ENCODE measurements at regions not wholly inside any gene's neighbourhood (a gene's known extent, or its start where the extent isn't known, plus 50 kb on each side); places are given as distances from the start of the nearest gene placed in this dataset.

DNA sequence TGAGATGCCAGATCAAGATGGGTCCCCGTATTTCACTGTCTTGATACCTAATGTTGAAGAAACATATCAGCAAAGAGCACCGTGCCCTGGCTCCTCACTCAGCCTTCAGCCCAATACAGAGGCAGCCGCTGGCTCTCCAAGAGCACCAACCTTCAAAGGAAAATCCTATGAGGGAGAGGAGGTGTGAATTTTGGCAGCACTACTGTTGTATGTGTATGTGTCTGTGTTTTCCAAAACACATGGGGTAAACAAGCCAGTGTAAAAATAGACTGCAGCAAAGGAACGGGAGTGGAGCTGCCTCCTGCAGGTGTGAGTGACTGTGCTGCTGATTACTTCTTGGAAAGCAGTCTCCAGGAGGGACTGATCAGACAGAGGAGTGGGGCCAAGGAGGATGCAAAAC lies 194.0 kb upstream of the CDH5 start:
- H3K27ac ChIP-seq, result no peak overlapping the region
- H3K4me1 ChIP-seq, result no peaks in the 10 kb centered on the region
- no peaks in the 10 kb centered on the region for H3K36me3 ChIP-seq
- H3K9me3 ChIP-seq, result no peaks in the 10 kb centered on the region
- no peak overlapping the region for H3K4me3 ChIP-seq
- TF ChIP-seq POLR2AphosphoS5 (IDR thresholded peaks at IDR 0.05) (no peak), POLR2A (IDR thresholded peaks at IDR 0.05) (no peak)
- TF ChIP-seq, protein P1, sequence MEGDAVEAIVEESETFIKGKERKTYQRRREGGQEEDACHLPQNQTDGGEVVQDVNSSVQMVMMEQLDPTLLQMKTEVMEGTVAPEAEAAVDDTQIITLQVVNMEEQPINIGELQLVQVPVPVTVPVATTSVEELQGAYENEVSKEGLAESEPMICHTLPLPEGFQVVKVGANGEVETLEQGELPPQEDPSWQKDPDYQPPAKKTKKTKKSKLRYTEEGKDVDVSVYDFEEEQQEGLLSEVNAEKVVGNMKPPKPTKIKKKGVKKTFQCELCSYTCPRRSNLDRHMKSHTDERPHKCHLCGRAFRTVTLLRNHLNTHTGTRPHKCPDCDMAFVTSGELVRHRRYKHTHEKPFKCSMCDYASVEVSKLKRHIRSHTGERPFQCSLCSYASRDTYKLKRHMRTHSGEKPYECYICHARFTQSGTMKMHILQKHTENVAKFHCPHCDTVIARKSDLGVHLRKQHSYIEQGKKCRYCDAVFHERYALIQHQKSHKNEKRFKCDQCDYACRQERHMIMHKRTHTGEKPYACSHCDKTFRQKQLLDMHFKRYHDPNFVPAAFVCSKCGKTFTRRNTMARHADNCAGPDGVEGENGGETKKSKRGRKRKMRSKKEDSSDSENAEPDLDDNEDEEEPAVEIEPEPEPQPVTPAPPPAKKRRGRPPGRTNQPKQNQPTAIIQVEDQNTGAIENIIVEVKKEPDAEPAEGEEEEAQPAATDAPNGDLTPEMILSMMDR (IDR thresholded peaks at IDR 0.05), result no peak
- no peak for DNase-seq (ENCODE audit: low spot score in 2 of 2)
- no peaks in the 10 kb centered on the region for H3K27me3 ChIP-seq
- intact Hi-C loops (cut with DNase I; ENCODE audit: low total_unique reads), result loop anchor here (5.0 kb wide), 1 partner anchor 435 kb away; no protein-coding TSS in a partner anchor

DNA sequence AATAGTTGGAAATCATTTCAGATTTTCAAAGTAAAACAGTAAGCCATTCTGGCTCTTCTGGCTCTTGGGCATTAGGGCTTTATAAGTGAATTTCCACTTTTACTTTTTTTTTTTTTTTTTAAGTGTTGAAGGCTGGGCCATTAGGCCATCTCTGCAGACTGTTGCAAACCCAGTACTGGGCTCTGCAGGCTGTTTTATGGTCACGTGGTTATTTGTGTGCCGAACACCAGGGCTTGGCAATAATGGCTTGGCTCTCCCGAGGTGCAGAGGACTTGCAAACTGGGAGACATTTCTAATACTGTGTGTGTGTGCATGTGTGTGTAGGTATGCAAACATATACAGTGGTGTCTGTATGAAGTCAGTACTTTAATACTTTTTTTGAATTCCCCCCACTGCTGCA lies 194.9 kb upstream of the CDH5 start:
- Histone ChIP-seq H3K4me1 (no peaks in the 10 kb centered on the region), H3K27ac (no peak overlapping the region), H3K4me3 (no peak overlapping the region), H3K36me3 (no peaks in the 10 kb centered on the region), H3K27me3 (no peaks in the 10 kb centered on the region), H3K9me3 (no peaks in the 10 kb centered on the region)
- intact Hi-C loops (cut with DNase I; ENCODE audit: low total_unique reads), result loop anchor here (5.0 kb wide), 1 partner anchor 436 kb away; no protein-coding TSS in a partner anchor
- TF ChIP-seq POLR2A (IDR thresholded peaks at IDR 0.05), result no peak
- TF ChIP-seq, protein P1 (IDR thresholded peaks at IDR 0.05), result no peak
- no peak for TF ChIP-seq POLR2AphosphoS5 (IDR thresholded peaks at IDR 0.05)
- no peak for DNase-seq (ENCODE audit: low spot score in 2 of 2)

DNA sequence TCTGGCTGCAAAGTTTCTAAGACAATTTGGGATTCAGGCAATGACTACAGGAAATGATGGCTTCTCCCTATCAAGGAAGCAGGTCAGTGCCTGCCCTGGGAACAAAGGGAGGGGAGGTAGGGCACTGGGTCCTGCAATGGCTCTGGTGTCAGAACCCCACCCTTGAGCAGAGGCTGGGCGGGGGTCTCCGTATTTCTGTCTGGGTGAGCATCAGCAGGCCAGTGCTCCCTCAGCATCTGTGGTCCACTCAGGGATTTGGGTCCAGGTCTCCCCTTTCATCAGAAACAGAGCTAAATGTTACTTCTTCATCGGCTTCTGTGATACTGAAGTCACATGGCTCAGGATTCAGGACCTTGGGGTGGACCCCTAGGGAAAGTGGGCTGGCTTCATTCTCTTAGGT lies 195.5 kb upstream of the CDH5 start:
- Histone ChIP-seq H3K27me3 (no peaks in the 10 kb centered on the region), H3K36me3 (no peaks in the 10 kb centered on the region), H3K4me3 (no peak overlapping the region), H3K9me3 (no peaks in the 10 kb centered on the region), H3K4me1 (no peaks in the 10 kb centered on the region), H3K27ac (no peak overlapping the region)
- TF ChIP-seq, protein P1 (IDR thresholded peaks at IDR 0.05), result no peak
- TF ChIP-seq POLR2AphosphoS5 (IDR thresholded peaks at IDR 0.05) (no peak), POLR2A (IDR thresholded peaks at IDR 0.05) (no peak)
- intact Hi-C loops (cut with DNase I; ENCODE audit: low total_unique reads), result loop anchor here (5.0 kb wide), 1 partner anchor 436 kb away; no protein-coding TSS in a partner anchor
- no peak for DNase-seq (ENCODE audit: low spot score in 2 of 2)

DNA sequence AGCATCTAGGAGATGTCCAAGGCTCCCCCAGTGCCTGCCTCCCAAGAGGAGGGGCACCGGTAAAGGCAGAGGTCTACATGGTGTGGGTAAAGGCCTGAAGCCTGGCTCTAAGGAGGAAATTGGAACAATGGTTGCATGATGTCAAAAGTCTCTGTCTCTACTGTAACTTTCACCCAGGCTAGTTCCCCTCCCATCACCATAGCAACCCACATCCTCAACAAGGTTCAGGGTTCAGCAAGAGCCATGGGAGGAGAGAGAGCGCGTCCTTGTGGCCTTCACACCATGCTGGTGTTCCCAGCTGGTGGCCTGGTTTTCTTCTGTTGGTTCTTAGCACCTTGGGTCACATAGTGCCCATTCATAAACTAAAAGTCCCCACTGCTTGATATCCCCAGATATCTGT lies 196.7 kb upstream of the CDH5 start:
- Histone ChIP-seq H3K4me1 (no peaks in the 10 kb centered on the region), H3K36me3 (no peaks in the 10 kb centered on the region), H3K27me3 (no peaks in the 10 kb centered on the region), H3K27ac (no peak overlapping the region), H3K9me3 (no peaks in the 10 kb centered on the region), H3K4me3 (no peak overlapping the region)
- intact Hi-C loops (cut with DNase I; ENCODE audit: low total_unique reads), result loop anchor here (5.0 kb wide), 1 partner anchor 437 kb away; no protein-coding TSS in a partner anchor
- DNase-seq (ENCODE audit: low spot score in 2 of 2), result no peak
- TF ChIP-seq POLR2A (IDR thresholded peaks at IDR 0.05) (no peak), POLR2AphosphoS5 (IDR thresholded peaks at IDR 0.05) (no peak)
- TF ChIP-seq, protein P1 (IDR thresholded peaks at IDR 0.05), result no peak

DNA sequence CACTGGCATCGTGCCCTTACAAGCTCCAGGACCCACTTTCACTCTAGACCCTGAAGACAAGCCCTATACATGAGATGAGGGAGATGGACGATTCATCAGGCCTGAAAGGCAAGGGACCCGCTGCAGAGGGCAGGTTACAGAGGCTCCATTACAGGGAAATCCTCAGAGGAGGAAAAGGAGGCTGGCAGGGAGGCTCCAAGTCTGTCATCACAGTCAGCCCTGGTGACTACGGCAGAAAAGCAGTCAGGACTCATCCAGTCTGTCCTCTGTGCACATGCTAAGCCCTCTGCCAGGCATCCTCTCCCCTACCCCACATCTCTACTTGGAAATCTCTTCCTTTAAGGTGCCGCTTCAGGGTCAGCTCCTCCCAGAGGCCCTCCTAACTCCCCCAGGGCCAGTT lies 197.7 kb upstream of the CDH5 start:
- TF ChIP-seq, protein P1 (IDR thresholded peaks at IDR 0.05), result no peak
- TF ChIP-seq POLR2AphosphoS5 (IDR thresholded peaks at IDR 0.05), result no peak
- TF ChIP-seq POLR2A (IDR thresholded peaks at IDR 0.05), result no peak
- no peaks in the 10 kb centered on the region for H3K4me1 ChIP-seq
- no peaks in the 10 kb centered on the region for H3K27me3 ChIP-seq
- intact Hi-C loops (cut with DNase I; ENCODE audit: low total_unique reads), result no loop called here
- DNase-seq (ENCODE audit: low spot score in 2 of 2), result no peak
- H3K9me3 ChIP-seq, result no peaks in the 10 kb centered on the region
- no peak overlapping the region for H3K27ac ChIP-seq
- H3K36me3 ChIP-seq, result no peaks in the 10 kb centered on the region
- no peak overlapping the region for H3K4me3 ChIP-seq

All from breast epithelium (tissue), 4 donors.